HG03139 (cell line): ENCODE measurements at regions not wholly inside any gene's neighbourhood (a gene's known extent, or its start where the extent isn't known, plus 50 kb on each side); places are given as distances from the start of the nearest gene placed in this dataset.

ENCODE experiments used
- ATAC-seq: cut with Tn5 transposase; IDR thresholded peaks from one replicate; pipeline ENCODE4 v1.9.1; 2021; ENCODE audit not compliant: unreplicated experiment

DNA sequence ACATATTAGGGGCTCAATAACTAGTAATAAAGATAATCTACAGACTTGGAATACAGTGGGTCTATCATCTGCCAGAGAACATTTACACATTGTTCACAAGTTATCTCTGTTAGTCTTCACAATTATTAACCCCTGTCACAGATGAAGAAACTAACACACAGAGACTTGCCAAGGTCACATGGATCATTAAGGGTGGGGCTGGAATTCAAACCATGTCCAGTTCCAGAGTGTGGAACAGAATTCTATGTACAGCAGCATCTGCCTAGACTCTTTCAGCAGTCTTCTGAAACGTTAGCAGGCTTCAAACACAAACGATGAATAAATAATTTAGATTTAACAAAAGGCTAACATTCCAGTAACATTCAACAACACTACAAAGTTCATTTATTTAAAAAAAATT lies 673.9 kb upstream of the NR2F2 start:
- ATAC-seq, result no peak

DNA sequence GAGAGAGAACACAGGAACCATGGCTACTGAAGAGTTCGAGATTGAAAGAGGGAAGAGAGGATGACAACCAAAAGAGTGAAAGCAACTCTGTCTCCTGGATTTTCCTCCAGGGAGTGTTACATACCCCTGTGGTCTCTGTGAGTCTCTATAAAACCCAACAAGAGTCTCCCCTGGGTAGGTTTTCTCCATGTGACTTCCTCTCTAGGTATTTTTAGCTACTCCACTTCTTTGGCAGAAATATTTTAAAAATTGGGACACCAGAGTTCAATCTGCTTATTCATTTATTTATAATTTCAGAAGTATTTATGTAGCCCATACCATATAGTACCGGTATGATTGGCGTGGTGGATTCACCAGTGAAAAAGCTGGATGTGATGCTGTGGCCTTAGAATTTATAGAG lies 671.7 kb upstream of the NR2F2 start:
- no peak for ATAC-seq

DNA sequence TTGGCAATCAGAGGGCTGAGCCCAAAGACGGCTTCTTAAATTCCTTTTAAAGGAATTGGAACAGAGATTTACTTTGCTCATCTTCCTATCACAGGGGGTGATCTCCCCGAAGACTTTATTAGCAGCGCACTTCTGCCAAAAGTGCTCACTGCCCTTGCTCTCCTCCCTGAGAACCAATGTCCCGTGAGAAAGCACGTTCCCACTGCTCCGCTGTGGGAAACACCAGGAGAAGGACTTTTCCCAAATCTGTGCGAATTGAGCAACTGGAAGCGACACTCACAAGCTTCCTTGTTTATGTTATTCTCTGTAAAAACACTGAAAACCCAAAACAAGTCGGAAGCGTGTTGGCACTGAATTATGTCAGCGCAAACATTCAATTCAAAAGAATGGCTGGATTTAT lies 670.8 kb upstream of the NR2F2 start:
- ATAC-seq, result no peak

DNA sequence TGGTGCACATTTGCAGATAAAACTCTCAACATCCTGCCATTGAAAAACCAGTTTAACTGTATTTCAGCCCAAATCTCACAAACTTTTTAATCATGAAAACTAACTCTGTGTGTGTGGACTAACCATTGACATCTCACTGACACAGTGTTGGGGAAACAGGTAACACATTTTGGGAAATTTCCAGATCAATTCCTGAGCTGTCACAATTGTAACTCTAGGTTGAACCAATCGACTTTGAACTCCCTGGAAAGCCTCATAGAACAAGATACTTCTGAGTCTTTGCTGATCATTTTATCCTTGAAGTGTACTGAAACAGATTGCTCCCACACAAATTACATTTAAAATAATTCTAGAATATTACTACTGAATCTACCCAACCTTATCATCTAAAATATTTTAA lies 667.9 kb upstream of the NR2F2 start:
- no peak for ATAC-seq

DNA sequence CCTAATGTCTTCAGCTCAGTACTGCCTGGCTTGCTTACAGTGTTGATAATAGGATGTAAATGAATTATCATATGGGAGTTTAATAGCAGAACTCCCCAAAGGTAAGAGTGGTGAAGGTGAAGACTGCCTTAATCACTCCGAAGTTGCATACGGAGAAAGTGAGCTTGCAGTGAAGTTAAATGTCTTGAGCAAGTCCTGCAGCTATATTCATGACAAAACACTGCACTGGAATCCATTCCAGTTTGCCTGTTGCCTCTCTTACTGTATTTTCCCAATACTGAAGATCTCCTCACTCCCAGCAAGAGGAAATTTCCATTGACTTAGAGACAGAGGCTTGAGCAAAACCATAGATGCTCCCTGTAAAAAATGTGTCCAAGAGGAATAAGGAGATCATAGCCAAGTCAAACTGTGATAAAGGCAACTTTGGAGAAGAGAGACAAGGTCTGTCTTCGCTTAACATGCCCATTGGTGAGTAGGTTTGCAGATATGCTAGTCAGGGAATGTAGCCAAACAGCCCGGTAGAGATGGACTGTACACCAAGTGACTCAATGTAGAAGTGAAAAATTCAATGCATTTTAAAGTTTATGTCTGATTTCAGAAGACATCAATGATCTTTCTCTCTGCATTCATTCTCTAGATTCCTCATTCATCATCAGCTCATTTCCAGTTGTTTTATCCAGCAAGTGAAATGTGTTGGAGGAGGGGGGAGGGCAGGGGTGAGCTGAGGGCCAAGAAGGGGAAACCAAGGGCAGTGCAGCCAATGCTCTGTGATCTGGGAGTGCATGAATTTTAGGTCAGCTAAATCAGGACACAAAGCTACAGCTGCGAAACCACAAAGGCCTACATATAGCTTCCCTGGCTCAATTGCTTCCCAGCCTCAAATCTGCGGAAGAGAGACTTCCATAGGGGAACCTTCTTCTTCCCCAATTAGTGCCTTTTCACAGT lies 667.1 kb upstream of the NR2F2 start:
- no peak for ATAC-seq

DNA sequence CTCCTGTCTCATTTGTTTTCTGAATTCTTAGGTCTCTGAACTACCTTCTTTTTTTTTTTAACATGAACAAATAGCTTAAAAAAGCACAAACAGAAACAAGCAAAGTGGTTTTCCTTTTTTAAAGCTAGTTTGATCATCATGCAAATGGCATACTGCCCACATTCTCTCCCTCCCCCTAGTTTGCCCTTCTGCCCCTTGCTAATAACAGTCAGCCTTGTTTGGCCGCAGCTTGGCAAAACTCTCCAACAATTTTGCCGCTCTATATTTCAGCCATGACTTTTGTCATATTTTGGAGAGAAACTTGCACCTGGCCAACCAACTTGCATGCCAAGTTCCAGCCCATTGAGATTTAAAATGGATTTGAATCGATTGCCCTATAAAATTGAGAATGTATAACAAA lies 666.0 kb upstream of the NR2F2 start:
- no peak for ATAC-seq

DNA sequence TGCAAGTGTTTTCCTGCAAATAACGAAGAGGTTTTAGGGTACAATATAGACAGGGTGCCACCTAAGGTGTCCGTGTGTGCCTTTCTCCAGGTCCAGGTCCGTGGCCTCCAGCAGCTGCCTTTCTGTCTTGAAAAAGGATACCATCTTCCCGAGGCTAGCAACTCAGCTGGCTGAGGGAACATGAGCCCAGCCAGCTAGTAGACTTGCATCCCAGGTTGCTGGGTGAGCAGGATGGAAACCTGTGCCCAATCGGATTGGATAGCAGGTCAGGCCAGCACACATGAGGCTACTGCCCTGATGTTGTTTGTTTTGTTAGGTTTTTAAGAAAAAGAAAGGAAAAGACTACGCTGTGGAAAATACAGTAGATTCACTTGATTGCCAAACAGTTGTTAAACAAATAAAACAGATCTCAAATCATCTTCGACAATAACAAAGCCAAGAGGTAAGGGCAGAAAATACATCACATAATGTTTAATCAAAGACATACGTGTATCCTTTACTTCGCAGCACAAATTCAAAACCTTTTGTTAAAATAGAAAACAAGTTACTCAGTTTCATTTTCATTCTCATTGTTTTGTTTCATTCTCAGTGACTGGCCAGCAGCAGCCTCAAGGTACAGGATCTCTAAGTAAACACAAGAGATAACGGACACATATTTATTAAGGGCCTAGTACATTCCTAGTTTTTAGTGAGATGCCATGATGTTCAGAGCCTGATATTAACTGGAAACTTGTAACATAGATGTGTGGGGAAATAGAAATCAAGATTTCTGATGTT lies 661.2 kb upstream of the NR2F2 start:
- ATAC-seq, result no peak

DNA sequence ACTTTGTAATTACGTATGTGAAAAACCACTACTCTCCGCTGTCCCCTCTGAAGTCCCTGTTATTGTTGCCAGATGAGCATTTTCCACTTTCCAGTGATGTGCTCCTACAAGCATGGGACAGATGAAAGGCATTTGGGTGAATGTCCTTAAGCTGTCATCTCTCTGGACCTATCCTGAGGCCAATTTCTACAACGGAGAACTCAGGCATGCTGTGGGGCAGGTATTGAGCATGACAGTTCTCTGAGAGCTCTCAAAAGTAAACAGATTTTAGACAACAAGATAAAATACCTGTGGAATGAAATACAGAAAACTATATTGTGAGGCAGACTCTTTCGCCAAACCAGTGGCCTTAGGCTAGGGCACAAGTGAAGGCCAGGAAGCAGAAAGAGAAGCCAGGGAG lies 656.5 kb upstream of the NR2F2 start:
- ATAC-seq, result no peak

DNA sequence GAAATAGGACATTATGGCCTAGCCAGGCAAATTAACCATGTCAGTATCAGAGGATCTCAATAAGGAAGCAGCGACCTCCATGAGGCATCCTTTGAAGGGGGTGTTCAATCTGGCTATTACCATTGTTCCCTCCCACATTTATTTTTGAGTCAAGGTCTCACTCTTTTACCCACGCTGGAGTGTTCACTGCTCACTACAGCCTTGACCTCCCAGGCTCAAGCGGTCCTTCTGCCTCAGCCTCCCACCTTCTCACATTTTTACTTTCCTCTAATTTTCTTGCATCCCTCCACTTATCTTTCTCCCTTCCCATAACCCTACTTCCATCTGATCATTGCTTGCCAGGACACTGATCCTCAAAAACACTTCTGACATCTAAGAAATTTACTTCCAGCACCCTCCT lies 654.0 kb upstream of the NR2F2 start:
- no peak for ATAC-seq

DNA sequence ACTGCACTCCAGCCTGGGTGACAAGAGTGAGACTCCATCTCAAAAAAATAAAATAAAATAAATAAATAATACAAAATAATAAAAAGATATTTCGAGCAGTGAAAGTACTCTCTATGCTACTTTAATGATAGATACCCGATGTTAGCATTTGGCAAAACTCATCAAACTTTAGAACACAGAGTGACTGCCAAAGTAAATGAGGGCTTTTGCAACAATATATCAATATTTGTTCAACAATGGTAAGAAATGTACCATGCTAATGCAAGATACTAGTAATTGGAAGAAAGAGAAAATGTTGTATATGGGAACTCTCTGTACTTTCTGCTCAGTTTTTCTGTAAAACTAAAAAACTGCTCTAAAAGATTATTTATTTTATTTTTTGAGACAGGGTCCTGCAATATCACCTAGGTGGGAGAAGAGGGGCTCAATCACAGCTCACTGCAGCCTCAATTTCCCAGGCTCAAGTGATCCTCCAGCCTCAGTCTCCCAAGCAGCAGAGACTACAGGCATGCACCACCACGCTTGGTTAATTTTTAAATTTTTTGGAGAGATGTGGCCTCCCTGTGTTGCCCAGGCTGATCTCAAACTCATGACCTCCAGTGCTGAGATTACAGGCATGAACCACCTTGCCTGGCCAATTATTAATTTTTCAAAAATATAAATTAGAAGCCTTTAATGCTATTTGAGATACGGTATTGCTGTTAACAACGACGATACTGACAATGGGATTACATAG lies 650.5 kb upstream of the NR2F2 start:
- ATAC-seq, result no peak

DNA sequence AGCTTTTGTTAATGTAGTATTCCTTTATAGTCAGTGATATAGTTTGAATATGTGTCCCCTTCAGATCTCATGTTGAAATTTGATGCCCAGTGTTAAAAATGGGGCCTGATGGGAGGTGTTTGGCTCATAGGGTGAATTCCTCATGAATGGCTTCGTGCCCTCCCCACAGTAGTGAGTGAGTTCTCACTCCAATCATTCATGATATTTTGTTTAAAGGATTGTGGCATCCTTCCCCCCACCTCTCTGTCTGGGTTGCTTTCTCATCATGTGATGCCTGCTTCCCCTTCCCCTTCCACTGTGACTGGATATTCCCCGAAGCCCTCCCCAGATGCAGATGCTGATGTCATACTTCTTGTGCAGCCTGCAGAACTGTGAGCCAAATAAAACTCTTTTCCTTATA lies 649.8 kb upstream of the NR2F2 start:
- ATAC-seq, result no peak

DNA sequence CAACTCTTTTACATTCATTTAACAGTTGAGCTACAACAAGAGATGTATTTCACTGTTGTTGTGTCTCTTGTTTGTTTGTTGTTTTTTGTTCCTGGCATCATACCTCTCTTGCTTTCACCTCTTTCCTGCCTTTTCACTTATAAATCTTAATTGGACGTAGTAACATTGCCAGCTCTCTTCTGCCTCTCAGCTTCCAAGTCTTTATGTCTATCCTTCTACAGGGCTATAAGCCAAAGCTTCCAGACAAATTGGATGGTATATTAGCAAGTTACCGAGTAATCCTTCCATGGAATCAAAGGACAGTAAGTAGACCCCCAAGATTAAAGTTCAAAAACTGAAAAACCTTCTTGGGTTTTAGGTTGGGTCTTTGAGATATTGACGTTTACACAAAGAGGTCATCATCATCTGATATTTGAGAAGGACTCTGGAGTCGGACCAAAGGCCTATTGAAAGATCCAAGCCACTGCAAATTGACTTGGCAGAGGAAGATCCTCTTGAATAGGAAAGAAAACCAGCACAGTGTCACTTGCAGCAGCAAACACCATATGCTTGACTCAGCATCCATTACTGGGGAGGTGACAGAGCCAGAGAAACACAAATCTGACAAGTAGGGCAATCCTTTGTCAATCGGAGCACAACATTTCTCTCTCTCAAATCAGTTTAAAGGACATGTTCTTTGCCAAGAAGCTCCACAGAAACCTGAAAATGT lies 648.5 kb upstream of the NR2F2 start:
- no peak for ATAC-seq

DNA sequence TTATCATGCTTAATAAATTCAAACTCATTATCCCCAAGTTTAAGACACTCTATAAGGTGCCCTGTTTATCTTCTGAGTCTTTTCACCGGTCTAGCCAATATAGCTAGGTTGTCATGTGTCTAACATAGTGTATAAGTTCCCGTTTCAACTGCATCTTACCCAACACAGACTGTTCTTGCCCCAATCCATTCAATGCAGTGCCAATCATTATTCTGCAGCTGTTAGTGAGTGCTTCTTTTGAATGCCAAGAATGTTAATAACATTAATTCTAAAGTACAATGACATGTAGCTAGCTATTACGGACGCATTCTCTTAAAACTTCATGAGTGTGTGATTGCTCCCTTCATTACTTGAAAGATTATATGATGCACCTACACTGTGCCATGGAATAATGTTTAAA lies 646.4 kb upstream of the NR2F2 start:
- no peak for ATAC-seq

DNA sequence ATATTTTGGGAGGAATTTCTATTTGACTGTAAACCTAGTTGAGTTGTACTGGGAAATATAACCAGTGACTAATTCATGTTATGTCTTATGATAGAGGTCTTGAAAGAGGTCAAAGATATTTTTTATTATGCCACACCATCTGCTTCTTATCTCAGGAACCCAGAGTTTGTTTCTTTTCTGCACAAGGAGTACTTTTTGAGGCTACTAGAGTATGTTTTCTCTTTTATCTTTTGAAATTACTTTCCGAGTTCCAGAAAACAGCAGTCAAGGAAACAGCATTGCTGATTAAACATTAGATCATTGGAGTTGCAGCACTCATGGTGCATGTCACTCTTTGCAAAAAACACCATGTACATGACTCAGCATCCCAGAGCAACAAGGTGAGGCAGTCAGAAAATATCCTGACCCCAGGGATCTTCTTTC lies 645.8 kb upstream of the NR2F2 start:
- no peak for ATAC-seq

DNA sequence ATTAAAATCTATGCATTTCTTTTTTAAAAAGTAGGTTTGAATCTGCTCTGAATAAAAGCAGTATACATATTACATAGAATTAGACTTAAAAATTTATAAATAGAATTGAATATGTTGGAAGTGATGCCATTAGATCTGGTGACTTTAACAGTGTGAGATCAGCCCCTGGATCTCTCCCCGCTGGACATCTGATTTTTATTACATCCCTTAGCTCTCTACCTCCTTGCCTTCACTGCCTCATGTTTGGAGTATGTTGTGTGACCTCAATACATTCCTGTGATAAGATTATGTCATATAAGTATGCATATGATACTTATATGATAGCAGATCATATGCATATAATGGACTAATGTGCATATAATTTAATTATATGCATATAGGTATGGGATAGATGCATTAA lies 643.4 kb upstream of the NR2F2 start:
- ATAC-seq, result no peak

DNA sequence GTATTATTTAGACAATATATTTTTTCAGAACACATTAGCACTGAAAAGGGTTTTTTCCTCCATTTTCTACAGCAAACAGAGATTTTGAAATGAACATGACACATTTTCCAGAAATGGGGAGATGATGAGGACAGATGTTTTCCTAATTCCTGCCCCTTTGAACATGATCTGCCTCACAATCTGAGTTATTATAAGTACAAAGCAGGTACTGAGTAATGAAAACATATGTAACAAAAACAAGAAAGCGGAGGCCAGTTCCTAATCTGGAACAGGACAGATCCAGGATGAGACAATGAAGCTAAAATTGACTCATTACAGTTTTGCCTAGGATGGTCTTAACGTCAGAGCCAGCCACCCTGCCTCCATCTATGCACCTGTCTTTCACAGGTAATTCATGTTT lies 642.8 kb upstream of the NR2F2 start:
- no peak for ATAC-seq

DNA sequence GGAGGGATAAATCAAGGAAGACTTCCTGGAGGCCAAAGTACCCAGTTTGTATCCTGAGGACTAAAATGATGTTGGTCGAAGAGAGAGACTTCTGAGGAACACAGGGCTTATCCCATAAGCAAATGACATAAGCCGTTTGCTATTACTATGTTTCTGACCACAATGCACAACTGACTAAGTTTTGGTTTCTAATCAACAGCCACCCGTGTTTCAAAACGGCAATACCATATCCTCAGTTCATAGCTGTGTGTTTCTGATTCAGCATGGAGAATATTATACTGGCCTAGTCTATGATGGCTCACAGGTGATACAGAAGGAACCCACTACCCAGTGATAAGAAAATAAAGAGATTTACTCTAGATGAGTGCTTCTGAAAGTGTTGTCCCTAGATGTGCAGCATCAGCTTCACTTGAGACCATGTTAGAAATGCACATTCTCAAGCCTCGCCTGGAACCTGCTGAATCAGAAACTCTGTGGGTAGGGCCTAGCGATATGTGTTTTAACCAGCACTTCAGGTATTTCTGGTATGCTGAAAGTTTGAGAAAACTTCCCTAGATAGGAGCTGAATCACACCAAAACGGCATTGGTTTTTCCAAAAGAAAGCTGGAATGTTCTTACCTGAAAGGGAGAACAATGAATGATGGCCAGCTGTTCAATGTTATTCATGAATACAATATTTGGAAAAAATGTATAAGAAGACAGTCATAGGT lies 639.7 kb upstream of the NR2F2 start:
- ATAC-seq, result no peak

DNA sequence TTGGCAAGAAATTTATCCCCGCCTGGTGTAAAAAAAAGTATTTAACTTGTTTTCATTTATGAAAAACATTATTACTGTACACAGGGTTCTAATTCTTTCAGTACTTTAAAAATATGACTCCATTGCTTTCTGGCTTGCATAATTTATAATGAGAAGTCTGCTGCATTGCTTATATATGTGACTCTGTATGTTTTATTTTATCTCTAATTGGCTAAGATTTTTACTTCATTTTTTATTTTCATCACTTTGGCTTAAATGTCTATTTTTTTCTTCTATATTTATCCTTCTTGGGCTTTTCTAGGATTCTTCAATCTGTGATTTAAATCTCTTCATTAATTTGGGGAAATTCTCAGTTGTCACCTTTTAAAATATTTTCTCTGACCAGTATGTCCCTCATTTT lies 636.6 kb upstream of the NR2F2 start:
- ATAC-seq, result no peak

DNA sequence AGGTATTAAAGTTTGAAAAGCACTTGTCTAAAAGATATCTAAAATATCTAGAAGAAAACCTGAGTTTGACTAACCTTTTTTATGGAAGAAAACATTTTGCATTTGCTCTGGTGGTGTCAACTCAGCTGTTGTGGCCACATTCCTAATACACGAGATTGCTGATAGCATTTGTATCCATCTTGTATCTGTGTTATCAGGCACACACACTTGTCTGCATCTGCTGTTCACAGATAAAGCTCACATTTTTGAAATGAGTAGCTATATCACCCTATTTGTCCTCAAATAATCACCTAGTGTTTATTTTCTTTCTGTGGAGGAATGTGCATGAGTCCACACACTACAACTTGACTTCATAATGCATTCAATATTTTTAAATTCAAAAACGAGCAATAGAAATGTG lies 632.3 kb upstream of the NR2F2 start:
- ATAC-seq, result no peak

DNA sequence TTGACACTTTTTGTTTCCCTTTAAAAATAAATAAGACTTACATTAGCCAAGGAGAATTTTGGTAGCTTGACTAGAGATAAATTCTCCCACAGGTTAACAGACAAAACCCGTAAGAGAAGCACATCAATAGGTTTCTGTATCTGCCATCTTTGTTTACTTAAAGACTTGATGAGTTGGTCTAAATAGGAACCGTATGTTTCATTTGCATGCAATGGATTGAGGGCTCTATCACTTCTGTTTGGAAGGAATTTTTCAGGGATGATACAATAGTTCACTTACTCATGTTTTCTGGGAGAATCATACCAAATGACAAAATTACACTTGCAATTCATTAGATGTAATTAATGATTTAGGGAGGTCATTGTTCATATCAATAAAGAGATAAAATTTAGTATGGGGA lies 631.5 kb upstream of the NR2F2 start:
- no peak for ATAC-seq
